Inflammatory macrophage treated with lipopolysaccharide for 1 hour (primary cell): ENCODE measurements at regions not wholly inside any gene's neighbourhood (a gene's known extent, or its start where the extent isn't known, plus 50 kb on each side); places are given as distances from the start of the nearest gene placed in this dataset.
"Not testable (repeated sequence)": the region's sequence is repeated elsewhere in the genome, so short reads cannot be mapped to it uniquely, and the experiment has no call there.

Source experiments
- DNase-seq, 2 donors: peaks; one replicate each; pipeline ENCODE4 v3.0.0-alpha.2; 2020 to 2022

DNA sequence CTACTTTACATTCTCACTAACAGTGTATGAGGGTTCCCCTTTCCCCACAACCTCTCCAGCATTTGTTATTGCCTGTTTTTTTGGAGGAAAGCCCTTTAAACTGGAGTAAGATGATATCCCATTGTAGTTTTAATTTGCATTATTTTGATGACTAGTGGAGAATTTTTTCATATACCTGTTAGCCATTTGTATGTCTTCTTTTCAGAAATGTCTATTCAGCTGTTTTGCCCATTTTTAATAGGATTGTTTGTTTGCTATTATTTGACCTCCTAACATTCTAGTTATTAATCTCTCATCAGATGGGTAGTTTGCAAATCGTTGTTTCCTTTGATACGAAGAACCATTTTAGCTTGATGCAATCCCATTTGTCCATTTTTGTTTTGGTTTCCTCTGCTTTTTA, 165.0 kb downstream of the GLUL start:
- no peak for DNase-seq

DNA sequence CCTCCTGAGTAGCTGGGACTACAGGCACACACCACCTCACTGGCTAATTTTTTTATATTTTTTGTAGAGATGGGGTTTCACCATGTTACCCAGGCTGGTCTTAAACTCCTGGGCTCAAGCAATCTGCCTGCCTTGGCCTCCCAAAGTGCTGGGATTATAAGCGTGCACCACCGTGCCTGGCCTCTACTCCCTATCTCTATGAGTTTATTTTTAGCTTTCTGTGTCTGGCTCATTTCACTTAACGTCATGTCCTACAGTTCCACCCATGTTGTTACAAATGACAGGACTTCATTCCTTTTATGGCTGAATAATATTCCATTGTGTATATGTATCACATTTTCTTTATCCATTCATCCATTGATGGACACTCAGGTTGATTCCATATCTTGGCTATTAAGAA, 164.2 kb upstream of the ZNF648 start:
- not testable (repeated sequence) for DNase-seq

DNA sequence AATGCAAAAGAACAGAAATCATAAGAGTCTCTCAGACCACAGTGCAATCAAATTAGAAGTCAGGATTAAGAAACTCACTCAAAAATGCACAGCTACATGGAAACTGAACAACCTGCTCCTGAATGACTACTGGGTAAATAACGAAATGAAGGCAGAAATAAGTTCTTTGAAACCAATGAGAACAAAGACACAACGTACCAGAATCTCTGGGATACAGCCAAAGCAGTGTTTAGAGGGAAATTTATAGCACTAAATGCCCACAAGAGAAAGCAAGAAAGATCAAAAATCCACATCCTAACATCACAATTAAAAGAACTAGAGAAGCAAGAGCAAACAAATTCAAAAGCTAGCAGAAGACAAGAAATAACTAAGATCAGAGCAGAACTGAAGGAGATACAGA, 160.5 kb upstream of the ZNF648 start:
- not testable (repeated sequence) for DNase-seq

DNA sequence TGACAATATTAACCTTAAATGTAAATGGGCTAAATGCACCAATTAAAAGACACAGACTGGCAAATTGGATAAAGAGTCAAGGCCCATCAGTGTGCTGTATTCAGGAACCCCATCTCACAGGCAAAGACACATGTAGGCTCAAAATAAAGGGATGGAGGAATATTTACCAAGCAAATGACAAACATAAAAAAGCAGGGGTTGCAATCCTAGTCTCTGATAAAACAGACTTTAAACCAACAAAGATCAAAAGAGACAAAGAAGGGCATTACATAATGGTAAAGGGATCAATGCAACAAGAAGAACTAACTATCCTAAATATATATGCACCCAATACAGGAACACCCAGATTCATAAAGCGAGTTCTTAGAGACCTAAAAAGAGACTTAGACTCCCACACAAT, 159.9 kb upstream of the ZNF648 start:
- not testable (repeated sequence) for DNase-seq

DNA sequence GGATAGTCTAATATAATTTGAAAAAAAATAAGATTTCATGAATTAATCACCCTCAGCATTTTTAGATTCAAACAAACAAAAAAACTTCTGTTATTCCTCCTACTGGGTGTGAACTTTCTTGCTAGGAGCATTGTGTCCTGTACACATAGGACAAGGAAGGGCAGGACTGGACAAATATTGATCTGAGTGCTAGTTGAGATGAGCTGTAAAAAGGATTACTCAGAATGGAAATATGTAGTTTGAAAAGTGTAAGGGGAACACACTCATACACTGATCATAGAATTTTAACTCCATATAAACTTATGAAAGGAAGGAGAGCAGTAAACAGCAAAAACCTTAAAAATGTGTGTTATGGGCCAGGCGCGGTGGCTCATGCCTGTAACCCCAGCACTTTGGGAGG, 156.5 kb upstream of the ZNF648 start:
- no peak for DNase-seq

DNA sequence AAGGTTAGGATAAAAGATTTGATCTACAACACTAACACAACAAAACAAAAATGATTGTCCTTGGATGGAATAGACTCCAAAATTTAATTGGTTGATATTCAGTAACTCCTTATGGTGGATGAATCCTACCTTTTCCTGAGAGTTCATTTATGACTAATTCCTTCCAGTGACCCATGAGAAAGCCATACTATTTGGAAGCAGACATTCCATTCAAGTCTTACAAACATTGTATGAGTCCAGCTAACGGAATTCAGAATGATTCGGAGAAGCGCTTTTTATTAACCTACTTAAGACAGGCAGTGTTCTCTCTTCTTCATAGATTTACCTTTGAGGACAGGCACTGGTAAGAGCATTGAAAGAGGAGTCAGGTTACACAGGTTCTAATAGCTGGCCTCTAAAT, 155.6 kb upstream of the ZNF648 start:
- DNase-seq, result no peak

DNA sequence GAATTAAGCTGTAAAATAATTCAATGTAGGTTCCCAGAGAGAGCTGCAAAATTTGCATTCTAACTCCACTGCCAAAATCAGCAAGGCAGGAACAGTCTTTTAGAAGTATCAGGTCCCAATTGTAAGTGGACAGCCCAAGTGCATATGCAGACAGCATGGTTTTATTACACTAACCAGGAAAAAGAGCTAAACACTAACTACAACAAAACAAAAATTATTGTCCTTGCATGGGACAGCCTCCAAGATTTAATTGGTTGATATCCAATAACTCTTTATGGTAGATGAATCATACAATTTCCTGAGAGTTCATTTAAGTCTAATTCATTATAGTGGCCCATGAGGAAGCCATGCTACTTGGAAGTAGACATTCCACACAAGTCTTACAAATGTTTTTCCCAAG, 154.3 kb upstream of the ZNF648 start:
- DNase-seq, result no peak

GRCh38 chr1:182213163-182213562, 151.7 kb upstream of the ZNF648 start:
- DNase-seq, result no peak

GRCh38 chr1:182211386-182211785, 149.9 kb upstream of the ZNF648 start:
- DNase-seq, result peak in 1 of 2 donors; percentile 65

GRCh38 chr1:182210417-182210816, 148.9 kb upstream of the ZNF648 start:
- peak in 1 of 2 donors; percentile 24 for DNase-seq

DNA sequence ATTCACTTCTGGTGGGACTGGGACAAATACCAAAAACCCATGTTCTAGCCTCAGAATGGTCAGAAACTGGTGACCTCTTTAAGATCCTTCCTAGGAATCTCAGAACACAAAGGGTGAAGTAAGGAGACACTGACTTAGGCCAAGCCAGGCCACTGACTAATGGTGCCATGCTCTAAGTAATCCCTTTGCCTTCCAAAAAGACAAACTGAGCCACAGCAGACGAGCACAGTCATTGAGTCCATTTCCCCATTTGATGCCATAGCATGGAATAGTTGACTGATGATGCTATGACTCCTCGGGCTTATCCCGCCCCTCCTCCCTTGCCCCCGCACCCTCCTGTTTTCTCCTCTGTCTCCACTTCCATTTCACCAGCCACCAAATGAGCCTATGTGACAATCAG, 145.8 kb upstream of the ZNF648 start:
- no peak for DNase-seq

- DNase-seq, result no peak
Observed at GRCh38 chr1:182206626-182207239, 145.2 kb upstream of the ZNF648 start.

GRCh38 chr1:182205351-182206022, 144.0 kb upstream of the ZNF648 start:
- peak; percentile 60 to 91 for DNase-seq

- peak in 1 of 2 donors; percentile 31 for DNase-seq
Observed at GRCh38 chr1:182203191-182203875, 141.8 kb upstream of the ZNF648 start.

DNA sequence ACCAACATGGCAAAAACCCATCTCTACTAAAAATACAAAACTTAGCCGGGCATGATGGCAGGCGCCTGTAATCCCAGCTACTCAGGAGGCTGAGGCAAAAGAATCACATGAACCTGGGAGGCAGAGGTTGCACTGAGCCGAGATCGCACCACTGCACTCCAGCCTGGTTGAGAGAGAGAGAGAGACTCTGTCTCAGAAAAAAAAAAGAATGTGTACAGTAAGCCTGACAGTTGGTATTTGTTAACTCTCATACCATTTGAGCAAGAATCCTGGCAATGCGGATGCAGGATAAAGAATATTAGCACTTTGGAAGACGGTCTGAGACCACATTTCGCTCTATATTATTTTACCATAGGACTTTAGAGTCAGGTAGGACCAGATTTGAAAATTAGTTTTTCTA, 140.0 kb upstream of the ZNF648 start:
- DNase-seq, result not testable (repeated sequence)

DNA sequence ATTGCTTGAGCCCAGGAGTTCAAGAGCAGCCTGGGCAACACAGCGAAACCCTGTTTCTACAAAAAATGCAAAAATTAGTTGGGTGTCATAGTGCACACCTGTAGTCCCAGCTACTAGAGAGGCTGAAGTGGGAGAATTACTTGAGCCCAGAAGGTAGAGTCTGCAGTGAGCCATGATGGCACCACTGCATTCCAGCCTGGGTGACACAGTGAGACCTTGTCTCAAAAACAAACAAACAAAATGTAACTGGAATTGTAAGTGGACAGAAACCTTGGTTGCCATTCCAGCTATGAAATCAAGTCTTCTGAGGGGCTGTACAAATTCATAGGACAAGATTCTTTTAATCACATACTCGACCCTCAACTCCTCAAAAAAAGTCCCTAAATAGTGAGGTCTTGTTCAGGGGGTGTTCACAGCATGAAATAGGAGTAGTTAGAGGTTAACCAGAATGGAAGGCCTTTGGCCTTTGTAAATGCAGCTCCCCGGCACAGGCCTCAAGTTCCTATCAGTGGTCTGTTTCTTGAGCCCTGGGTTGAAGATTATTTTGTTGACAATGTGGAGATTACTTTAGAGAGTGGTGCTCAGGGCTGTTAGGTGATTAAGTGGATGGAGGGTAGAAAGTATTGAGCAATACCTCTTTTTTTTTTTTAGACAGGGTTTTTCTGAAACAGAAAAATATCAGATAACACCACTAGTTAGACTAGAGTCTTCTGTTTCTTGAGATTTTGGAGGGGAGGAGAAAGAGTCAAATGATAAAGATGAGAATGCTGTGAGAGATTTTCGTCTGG, 138.7 kb upstream of the ZNF648 start:
- no peak for DNase-seq

DNA sequence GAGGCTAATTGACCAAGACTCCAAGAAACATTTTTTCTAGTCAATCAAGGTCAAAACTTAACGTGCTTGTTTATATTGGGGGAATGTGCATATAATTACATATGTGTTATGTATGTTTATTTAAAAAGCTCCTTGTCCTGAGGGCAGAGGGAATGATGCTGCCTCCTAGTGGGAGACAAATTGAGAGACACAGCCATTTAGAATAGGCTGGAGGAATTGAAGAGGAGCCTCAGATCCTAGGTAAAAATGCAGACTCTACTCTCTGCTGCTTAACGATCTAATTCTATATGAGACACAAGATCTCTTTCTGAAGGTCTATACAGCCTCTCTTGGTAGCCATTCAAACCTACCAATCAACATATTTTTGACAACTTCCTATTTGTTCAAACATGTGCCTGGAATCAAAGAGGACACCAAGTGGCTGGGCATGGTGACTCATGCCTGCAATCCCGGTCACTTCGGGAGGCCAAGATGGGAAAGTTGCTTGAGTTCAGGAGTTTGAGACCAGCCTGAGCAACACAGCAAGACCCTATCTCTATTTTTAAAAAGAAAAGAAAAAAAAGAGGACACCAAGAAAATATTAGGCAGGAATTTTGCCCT, 136.6 kb upstream of the ZNF648 start:
- peak; percentile 36 to 38 for DNase-seq

GRCh38 chr1:182196897-182197870, 135.7 kb upstream of the ZNF648 start:
- DNase-seq, result peak; percentile 39 to 60

- no peak for DNase-seq
Observed at GRCh38 chr1:182195733-182196132, 134.2 kb upstream of the ZNF648 start.

- DNase-seq, result peak; percentile 91 to 97
Observed at GRCh38 chr1:182193908-182194550, 132.5 kb upstream of the ZNF648 start.

GRCh38 chr1:182192966-182193365, 131.5 kb upstream of the ZNF648 start:
- DNase-seq, result no peak
